KBM-7 (cell line): ENCODE measurements at regions not wholly inside any gene's neighbourhood (a gene's known extent, or its start where the extent isn't known, plus 50 kb on each side); places are given as distances from the start of the nearest gene placed in this dataset.
"Not testable (repeated sequence)": the region's sequence is repeated elsewhere in the genome, so short reads cannot be mapped to it uniquely, and the experiment has no call there.

ENCODE experiments used
- DNase-seq: peaks from one replicate; pipeline ENCODE4 v3.0.0-alpha.2; 2015
- in situ Hi-C: fragments of 300-500 bp; cut with MboI; formaldehyde crosslinking; loops from 2 replicates; pipeline ENCODE4 v1.14.3; 2020; ENCODE audit warnings: low sequenced_read_pairs, low pct_unique_long_range_greater_than_20kb, mixed read lengths

DNA sequence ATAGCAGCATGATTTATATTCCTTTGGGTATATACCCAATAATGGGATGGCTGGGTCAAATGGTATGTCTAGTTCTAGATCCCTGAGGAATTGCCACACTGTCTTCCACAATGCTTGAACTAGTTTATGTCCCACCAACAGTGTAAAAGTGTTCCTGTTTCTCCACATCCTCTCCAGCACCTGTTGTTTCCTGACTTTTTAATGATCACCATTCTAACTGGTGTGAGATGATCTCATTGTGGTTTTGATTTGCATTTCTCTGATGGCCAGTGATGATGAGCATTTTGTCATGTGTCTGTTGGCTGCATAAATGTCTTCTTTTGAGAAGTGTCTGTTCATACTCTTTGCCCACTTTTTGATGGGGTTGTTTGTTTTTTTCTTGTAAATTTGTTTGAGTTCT lies 54.0 kb upstream of the GPR89A start:
- DNase-seq, in situ Hi-C loops: not testable (repeated sequence)

DNA sequence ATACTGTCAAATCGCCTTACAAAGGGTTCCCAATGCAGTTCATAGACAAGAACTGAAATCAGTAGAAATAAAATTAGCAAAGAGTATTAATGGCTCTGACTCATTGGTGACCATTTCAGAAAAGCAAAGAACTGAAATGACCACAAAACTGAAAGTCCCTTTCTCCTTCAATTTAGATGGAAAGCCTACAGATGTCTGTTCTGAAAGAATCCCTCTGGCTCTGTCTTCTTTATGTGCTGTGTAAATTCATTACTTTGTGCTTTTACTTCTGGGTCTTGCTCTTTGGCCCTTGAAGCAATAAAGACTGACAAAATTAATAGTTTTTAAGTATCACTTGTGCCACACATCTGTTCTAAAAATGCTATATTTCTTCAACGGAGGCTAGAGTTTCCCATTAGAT lies 62.7 kb upstream of the GPR89A start:
- no peak for DNase-seq
- in situ Hi-C loops = no loop called here

DNA sequence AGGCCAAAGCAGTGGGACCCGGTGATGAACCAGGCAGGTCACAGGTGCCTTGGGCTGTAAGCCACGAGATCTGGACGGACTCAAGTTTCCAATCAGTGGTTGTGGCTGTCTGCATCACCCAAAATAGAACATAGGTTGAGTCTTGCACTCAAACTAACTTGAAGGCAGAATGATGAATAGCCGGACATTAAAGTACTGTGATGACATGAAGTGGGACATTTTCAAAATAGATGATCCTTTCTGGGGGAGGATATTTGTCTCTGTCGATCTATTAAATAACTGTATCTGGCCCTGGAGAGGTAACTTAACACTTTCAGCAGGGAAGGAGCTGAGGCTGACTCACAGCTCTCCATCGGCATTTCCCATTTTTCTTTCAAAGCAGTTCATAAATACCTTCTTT lies 66.1 kb upstream of the GPR89A start:
- in situ Hi-C loops, DNase-seq: not testable (repeated sequence)

DNA sequence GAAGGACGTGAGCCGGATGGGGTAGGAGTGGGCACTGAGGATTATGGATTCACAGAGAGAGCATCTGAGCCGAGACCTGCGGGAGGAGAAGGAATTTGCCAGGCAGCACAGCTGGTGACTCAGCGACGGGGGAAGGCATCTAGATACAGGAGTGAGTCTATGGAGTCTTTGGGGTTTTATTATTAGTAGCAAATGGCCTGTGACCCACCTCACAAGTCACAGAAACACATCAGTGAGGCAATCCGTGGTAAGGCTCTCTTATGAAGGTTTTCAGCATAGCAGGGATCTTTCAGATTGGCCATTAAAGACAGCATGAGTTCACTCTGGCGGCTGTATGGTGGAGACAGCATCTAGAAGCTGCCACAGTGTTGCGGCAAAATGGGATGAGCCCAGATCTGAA lies 66.5 kb upstream of the GPR89A start:
- in situ Hi-C loops, DNase-seq: not testable (repeated sequence)

DNA sequence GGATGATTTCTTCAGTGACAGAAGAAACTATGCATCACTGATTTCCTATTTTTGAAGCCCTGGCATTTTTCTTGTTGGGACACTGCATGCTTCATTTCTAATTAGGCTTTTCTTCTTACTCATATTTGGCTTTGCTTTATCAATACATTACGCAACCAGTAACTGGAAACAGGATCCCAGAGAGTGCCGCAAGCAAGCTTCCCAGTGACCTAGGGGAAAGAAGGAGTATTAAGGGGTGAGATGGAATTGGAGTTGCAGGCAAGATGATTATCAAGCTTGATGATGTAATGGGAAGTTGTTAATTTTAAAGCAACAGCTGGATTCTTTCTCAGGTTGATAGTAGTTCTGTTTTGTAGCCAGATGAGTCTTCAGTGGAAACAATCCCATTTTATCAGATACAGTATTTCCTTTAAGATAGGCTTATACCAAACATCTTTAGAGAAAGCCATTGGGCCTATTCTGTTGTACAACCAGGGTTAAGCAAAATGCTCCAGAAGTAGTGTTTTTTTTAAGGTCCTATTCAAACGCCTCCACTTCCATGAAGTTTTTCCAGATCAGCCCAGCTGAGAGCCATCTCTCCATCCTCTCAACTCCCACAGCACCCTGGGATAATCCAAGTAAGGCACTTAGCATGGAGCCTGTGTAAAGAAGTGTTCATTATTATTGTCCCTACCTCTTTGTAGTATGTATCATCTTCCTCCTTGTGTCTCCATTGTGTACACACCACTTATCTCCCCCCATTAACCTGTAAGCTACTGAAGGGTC lies 69.5 kb upstream of the GPR89A start:
- in situ Hi-C loops, DNase-seq: not testable (repeated sequence)

DNA sequence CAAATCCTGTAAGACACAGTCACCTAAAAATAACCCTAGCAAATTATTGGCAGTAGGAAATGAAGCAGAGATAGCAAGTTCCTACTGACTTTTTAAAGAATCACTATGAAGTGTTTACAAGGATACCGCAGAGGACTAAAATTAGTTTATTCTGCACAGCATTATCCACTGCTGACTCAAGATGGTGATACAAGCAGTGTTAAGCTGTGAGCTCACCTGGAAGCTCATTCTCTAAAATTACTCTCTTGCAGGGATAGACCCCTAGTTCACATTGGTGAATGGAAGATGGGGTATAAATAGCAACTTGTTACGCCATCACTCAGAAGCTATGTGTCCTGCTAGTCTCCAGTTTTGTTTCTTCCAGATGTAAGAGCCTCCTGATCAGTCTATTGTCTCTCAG lies 70.8 kb upstream of the GPR89A start:
- in situ Hi-C loops, DNase-seq: not testable (repeated sequence)

DNA sequence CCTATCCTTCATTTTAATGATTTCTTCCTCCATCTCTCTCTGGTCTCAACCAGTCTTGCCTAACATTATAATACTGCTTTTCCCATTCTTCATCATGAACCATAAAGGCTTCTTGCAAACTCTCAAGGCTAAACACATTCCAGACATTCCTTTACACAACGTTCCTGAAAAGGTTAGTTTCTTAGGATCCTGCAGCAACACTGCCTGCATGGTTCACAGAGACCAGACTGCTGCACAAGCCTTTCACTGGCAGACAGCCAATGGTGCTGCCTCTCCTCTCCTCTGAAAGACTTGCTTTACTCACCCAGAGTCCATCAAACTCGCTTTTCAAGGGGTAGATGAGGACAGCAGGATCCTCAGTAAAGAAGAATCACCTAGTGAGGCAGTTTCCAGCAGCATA lies 72.3 kb upstream of the GPR89A start:
- DNase-seq, in situ Hi-C loops: not testable (repeated sequence)

DNA sequence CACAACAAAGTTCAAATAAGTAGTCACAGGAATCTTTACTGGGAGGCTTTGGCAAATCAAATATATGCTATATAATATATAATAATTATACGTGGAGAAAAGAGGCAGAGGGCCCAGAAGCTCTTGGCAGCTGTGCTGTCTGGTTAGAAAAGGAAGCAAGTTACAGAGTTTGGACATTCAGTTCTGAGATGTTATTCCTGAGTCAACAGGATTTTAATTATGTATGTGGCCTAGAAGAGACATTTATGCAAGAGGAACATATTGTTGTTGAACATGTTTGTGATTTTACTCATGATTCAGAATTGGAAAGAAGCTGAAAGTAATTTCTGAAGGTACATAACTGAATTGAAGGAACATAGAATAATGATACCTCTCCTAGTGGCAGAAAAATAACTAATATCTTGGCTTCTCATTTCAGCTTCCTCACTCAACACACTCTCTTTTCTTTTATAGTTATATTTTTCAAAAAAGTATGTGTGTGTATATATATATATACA lies 79.7 kb upstream of the GPR89A start:
- DNase-seq, in situ Hi-C loops: not testable (repeated sequence)

DNA sequence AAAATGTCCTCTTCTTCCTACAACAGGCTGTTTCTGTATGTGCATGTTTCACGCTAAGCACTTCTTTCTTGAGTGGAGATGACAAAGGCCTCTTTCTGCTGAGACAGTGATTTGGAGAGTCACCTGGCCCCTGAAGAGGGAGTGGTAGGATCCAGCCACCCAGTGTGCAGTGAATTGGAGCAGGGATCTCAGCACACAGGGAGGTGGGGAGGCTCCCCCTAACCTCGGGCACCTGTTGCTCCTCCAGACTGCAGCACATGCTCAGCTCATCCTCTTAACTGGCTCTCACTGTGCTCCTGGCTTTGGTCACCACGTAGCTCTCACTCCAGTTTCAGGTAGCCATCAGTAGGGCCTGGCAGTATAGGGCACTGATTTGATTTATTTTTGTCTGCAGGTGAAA lies 87.6 kb upstream of the GPR89A start:
- in situ Hi-C loops = not testable (repeated sequence)

DNA sequence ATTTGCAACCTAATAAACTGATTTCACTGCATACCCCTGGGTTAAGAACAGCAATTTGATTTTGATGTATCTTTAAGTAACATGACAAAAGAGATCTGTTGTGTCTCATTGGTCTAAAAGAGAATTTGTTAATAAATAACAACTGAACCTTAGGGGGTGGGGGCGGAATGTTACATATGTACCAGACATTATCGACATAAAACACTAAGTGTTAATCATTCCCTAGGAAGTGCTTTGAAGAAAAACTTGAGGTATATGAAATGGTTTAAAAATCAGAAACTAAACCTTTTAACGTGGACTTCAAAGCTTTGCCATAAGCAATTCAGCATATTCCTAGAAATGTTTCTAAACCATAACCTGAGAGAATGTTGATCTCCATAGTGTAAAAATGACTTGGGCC lies 88.5 kb upstream of the GPR89A start:
- in situ Hi-C loops, DNase-seq: not testable (repeated sequence)

More for the DNA sequence above, 87.6 kb upstream of the GPR89A start:
- DNase-seq = not testable (repeated sequence)

DNA sequence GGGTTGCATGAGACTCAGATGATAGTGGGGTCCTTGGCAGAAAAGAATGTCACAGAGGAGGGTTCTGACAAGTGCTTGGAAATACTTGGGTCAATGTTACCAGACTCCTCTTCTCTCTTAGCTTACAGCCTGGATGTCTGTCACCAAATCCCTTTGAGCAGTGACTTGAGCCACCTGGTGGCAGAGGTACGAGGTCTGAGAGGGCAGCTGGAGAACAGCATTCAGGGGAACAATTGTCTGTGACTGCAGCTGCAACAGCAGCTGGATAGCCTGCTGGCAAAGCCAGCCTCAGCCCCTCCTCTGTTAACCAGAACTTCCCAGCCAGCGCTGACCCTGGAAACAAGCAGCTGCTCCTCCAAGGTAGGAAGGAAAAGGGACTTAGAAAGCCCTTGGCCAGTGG lies 87.6 kb upstream of the NBPF20 start:
- in situ Hi-C loops, DNase-seq: not testable (repeated sequence)

DNA sequence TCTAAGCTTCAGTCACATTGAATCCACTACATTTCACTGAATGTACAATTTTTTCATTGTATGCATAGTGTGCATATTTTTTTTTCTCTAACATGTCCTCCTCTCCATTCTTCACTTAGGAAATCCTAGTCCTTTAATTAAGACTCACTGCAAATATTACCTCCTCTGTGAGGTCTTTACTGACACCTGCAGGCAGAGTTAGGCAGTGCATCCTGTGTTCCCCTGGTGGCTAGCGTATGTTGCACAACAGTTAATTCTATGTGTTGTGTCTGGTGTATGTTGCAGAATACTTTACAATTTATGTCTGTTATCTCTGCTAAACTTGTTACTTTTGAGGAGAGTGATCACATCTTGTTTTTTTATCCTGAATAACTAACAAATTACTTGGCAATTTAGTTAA lies 82.7 kb upstream of the NBPF20 start:
- in situ Hi-C loops, DNase-seq: not testable (repeated sequence)

DNA sequence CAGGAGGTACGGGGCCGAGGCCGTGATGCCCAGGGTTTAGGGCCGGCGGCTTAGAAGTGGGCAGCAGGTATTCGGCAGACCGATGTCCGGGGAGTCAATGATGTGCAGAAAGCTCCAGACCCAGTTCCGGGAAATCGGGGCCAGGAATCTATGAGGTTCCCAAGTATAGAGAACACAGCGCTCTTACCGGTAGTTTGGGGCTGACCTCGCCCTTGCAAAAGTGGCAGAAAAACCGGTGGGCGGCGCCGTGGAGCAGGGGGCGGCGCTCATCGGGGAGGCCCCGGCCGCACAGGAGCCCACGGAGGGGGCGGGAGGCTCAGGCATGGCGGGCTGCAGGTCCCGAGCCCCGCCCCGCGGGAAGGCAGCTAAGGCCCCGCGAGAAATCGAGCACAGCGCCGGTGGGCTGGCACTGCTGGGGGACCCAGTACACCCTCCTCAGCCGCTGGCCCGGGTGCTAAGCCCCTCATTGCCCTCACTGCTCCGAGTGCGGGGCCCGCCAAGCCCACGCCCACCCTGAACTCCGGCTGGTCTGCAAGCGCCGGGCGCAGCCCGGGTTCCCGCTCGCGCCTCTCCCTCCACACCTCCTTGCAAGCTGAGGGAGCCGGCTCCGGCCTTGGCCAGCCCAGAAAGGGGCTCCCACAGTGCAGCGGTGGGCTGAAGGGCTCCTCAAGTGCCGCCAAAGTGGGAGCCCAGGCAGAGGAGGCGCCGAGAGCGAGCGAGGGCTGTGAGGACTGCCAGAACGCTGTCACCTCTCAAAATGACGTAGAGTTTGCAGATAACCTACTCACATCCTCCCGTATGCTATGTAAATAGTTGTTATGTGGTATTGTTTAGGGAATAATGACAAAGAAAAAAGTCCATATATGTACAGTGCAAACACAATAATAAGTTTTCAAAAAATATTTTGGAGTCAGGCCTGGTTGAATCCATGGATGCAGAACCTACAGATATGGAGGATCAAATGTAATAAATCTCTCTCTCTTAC lies 80.6 kb upstream of the NBPF20 start:
- in situ Hi-C loops = not testable (repeated sequence)

DNA sequence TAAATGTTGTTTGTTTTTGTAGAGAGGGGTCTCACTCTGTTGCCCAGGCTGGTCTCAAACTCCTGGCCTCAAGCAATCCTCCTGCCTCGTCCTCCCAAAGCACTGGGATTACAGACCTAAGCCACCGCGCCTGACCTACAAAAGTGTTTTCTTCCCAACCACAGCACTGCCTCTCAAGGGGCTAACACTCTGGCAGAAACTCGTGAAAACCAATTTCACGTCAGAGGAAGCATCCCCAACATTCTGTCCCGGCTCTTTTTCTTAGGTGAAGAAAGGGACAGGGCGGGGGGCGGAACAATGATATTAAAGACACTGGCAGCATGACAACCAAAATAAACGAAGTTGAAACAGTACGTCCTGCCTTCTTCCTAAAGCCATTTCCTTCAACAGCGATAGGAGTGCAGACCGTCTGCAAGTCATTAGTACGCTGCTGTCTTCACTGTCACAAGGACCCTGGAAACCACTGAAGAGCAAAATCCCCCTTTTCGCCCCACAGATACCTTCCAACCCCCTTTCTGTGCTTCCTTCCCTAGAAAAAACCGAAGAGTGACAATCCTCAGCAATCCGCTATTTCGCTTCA lies 79.5 kb upstream of the NBPF20 start:
- in situ Hi-C loops, DNase-seq: not testable (repeated sequence)

More for the DNA sequence above, 80.6 kb upstream of the NBPF20 start:
- DNase-seq = not testable (repeated sequence)

DNA sequence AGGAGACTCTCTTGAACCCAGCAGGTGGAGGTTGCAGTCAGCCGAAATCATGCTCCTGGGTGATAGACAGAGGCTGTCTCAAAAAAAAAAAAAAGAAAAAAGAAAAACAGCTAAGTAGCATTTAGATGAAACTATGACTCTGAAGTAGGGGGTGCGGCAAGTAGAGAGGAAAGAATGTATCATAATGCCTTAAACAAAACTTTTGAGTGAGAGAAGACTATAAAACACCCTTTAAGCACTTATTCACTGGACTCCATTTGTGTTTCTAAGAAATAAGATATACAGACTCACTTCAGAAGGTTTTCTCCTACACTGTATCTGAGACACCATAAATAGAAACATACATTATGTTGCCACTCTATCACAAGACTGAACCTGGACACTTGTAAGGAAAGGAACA lies 78.9 kb upstream of the NBPF20 start:
- DNase-seq, in situ Hi-C loops: not testable (repeated sequence)

DNA sequence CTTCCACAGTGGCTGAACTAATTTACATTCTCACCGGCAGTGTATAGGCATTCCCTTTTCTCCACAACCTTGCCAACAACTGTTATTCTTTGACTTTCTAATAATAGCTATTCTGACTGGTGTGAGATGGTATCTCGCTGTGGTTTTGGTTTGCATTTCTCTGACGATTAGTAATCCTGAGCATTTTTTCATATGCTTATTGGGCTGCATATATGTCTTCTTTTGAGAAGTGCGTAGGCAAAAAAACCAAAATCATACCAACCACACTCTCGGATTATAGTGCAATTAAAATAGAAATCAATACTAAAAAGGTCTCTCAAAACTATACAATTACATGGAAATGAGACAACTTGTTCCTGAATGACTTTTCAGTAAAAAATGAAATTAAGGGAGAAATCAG lies 74.8 kb upstream of the NBPF20 start:
- DNase-seq, in situ Hi-C loops: not testable (repeated sequence)

DNA sequence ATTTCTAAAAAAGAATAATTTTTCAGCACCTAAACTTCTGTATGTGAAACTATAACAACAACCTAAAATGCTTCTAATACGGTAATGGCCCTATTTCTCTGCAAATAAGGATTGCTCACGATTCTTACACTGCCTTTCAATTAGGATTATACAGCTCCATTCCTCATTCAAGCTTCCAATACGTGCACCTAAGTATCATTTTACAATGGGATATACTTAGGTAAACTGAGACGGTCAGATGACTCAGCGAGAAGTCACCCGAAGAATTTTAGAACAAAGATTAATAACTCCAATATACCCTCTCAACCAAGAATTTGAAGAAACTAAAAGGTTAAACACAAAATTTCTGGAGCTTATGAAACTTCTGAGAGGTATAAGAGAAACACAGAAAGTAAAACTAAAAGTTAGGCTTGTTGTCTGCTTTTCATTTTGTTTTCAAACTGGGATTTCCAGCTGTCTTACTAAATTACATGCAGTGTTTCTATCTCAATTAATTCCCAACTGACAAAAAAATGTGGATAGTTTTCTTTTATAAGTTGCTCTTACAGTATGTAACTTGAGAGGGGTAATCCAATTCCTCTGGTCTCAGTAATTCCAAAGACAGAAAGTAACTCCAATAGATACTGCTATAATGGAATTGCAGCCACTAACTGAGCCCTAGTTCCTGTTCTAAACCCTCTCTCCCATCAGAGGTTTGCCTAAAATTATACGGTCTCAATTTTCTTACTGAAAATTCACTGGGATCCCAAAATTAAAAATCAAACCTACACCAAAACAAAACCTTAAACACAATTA lies 69.9 kb upstream of the NBPF20 start:
- in situ Hi-C loops, DNase-seq: not testable (repeated sequence)

DNA sequence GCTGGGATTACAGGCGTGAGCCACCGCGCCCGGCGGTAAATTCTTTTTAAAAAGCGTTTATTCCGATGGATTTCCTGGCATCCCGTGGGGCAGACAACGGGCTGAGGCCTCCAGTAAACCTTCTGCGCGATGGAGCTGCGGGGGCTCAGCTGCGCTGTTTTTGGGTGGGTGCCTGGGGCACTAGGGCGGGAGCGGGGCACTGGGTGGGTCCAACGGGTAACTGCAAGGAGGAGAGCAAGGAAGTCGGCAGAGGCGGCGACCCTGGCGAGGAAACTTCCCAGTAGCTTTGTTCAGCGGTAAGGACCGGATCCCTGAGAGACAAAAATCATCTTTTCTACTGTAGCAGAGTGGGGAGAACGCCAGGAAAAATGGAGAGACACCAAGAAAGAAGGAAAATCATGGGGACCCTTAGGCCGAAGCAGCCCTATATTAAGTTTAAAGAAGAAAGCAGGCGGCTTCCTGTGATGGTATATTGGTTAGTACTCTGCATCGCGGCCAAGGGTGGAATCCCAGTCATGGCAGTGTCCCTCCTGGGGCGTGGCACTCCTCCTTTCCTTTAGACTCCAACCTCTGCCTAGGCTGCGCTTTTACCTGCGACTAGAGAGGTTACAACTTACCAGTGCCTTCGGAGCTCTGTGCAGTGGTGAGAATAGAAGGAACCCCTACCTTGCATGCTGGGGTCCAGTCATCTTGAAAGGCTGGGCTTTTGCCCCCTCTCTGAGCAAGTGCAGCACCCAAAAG lies 63.0 kb upstream of the NBPF20 start:
- DNase-seq = not testable (repeated sequence)

More for the DNA sequence above, 63.0 kb upstream of the NBPF20 start:
- in situ Hi-C loops = not testable (repeated sequence)
